ENCODE measurements at regions not wholly inside any gene's neighbourhood (a gene's known extent, or its start where the extent isn't known, plus 50 kb on each side); places are given as distances from the start of the nearest gene placed in this dataset.
"Not testable (repeated sequence)": the region's sequence is repeated elsewhere in the genome, so short reads cannot be mapped to it uniquely, and the experiment has no call there.

DNA sequence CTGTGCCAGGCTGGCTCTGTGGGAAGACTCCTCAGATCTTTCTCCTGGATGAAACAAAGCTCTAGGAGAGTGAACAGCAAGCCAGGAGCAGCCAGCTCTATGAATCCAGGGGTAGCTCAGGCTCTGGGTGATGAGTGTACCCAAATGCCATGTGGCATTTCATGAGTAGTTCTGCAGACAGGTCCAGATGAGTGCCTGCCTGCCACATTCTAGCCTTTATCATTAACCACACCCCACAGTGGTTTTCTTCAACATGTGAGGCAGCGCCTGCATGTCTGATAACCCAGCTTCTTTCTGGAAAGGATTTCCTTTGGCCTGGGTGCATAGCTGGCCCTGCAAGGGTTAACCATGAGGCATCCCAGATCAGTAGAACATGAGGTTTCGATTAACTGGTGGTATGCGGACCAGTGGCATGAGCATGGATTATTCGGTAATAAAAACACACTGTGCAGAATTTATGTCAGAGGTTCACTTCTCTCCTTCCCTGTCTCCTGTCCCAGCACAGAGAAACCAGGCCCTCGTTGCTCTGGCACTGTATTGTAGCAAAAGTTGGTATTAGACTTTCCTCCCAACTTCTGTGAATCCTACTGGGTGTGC is 381.9 kb upstream of the ZNF462 start:
- no peak overlapping the region for H3K4me3 ChIP-seq (ENCODE audit: low read depth, low read length)
- no peak for DNase-seq (ENCODE audit: low read depth)
- TF ChIP-seq, protein P1, sequence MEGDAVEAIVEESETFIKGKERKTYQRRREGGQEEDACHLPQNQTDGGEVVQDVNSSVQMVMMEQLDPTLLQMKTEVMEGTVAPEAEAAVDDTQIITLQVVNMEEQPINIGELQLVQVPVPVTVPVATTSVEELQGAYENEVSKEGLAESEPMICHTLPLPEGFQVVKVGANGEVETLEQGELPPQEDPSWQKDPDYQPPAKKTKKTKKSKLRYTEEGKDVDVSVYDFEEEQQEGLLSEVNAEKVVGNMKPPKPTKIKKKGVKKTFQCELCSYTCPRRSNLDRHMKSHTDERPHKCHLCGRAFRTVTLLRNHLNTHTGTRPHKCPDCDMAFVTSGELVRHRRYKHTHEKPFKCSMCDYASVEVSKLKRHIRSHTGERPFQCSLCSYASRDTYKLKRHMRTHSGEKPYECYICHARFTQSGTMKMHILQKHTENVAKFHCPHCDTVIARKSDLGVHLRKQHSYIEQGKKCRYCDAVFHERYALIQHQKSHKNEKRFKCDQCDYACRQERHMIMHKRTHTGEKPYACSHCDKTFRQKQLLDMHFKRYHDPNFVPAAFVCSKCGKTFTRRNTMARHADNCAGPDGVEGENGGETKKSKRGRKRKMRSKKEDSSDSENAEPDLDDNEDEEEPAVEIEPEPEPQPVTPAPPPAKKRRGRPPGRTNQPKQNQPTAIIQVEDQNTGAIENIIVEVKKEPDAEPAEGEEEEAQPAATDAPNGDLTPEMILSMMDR (IDR thresholded peaks at IDR 0.05; ENCODE audit: control insufficient read depth, extremely low read depth, insufficient read depth): no peak

DNA sequence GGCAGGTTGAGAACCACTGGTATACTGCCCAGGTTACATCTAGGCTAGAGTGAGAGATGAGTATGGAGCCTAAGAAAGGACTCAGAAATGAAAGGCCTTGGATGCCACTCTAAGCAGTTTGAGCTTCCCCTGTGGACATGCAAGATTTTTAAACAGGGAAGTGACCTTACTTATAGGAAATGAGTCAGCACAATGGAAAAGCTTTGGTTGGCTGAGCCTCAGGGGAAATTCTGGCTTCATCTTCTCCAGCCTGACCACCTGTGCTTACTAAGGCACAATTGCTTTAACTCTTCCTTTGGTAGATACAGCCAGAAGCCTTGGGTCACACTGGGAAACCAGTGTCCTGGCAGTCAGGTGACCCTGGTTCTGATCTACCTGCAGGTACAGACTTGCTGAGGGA is 380.2 kb upstream of the ZNF462 start:
- no peak for DNase-seq (ENCODE audit: low read depth)
- TF ChIP-seq, protein P1 (IDR thresholded peaks at IDR 0.05; ENCODE audit: control insufficient read depth, extremely low read depth, insufficient read depth): no peak

DNA sequence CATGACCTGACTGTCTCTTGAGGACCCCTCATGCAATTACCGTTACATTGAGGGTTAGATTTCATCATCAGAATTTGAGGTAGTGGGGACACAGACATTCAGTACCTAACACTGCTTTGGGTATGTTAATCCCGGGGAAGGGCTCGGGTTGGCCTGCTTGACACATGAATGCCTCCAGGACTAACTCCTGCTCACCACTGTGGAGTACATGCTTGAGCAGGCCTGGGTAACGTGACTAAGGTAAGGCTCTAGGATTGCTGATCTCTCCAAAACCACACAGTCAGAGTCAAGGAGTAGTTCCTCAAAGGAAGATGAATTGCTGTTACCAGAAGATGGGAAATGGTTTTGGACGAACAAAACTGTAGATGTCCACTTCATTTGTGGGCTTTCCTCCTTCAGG is 376.3 kb upstream of the ZNF462 start:
- no peak overlapping the region for H3K4me3 ChIP-seq (ENCODE audit: low read depth, low read length)
- TF ChIP-seq, protein P1 (IDR thresholded peaks at IDR 0.05; ENCODE audit: control insufficient read depth, extremely low read depth, insufficient read depth): no peak
- DNase-seq (ENCODE audit: low read depth): no peak

More for the DNA sequence above, 380.2 kb upstream of the ZNF462 start:
- H3K4me3 ChIP-seq (ENCODE audit: low read depth, low read length): no peak overlapping the region

DNA sequence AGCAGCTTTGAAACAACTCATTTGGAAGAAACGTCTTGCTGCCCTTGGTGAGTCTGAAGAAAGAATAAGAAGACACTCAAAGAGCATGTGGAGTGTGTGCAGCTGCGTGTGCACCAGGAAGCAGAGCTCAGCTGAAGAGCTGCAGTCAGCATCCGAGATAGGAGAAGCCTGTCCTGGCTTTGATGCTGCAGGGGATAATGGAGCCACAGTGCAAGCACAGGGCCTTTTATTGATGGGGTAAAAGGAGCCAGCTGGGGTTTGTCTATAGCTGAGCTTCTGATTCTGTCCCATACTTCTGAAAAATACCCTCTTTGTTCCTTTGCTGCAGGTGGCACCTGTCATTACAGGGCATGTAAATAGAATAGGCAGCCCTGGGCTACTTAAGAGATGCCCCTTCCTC is 375.7 kb upstream of the ZNF462 start:
- no peak for DNase-seq (ENCODE audit: low read depth)
- H3K4me3 ChIP-seq (ENCODE audit: low read depth, low read length): no peak overlapping the region
- TF ChIP-seq, protein P1 (IDR thresholded peaks at IDR 0.05; ENCODE audit: control insufficient read depth, extremely low read depth, insufficient read depth): no peak

DNA sequence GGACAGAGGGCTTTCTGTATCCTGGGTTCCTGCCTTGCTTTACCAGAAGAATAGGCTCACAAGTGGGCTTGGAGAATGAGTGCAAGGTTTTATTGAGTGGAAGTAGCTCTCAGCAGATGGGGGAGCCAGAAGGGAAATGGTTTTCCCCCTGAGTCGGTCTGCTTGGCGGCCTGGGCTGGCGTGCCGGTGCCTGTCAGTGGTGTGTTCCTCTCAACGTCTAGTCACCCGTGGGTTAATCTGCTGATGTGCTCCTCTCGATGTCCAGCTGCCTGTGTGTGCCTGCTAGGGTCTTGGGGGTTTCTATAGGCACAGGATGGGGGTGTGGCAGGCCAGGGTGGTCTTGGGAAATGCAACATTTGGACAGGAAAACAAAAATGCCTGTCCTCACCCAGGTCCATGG is 370.8 kb upstream of the ZNF462 start:
- DNase-seq (ENCODE audit: low read depth); H3K4me3 ChIP-seq (ENCODE audit: low read depth, low read length): not testable (repeated sequence)

DNA sequence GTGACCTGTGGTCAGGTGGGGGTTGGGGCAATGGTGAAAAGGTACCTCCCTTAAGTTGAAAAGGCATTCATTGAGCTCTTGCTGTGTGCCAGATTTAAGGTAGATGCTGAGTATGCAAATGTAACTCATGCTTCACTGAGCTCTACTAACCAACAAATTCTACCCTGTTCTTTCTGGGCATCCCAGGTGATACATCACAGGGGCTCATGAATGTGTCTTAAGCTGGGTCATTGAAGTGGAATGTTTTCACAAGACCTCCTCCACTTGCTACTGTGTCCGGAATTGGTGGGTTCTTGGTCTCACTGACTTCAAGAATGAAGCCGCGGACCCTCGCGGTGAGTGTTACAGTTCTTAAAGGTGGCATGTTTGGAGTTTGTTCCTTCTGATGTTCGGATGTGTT is 362.8 kb upstream of the ZNF462 start:
- DNase-seq (ENCODE audit: low read depth): no peak
- TF ChIP-seq, protein P1 (IDR thresholded peaks at IDR 0.05; ENCODE audit: control insufficient read depth, extremely low read depth, insufficient read depth): no peak
- no peak overlapping the region for H3K4me3 ChIP-seq (ENCODE audit: low read depth, low read length)

DNA sequence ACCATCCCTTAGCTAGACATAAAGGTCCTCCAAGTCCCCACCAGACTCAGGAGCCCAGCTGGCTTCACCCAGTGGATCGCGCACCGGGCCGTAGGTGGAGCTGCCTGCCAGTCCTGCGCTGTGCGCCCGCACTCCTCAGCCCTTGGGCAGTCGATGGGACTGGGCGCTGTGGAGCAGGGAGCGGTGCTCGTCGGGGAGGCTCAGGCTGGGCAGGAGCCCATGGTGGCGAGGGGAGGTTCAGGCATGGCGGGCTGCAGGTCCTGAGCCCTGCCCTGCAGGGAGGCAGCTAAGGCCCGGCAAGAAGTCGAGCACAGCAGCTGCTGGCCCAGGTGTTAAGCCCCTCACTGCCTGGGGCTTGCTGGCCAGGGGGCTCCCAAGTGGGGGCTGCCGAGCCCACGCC is 361.8 kb upstream of the ZNF462 start:
- not testable (repeated sequence) for H3K4me3 ChIP-seq (ENCODE audit: low read depth, low read length); DNase-seq (ENCODE audit: low read depth)

DNA sequence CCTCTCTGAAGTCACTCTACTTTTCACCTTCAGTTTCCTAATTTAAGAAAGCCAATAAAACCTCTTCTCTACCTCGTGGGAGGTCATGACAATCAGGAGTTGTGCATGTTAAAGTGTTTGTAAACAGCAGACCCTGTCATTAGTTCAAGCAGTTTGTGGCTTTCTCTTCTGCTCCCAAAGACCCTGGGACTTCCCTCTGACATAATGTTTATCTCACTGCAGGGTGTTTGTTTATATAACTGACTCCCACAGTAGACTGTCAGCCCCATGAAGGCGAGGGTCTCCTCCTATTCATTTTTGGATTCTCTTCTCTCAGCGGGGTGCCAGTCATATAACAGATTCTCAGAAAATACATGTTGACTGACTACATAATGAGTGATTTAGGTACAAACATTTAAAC is 360.0 kb upstream of the ZNF462 start:
- TF ChIP-seq, protein P1 (IDR thresholded peaks at IDR 0.05; ENCODE audit: control insufficient read depth, extremely low read depth, insufficient read depth): no peak
- H3K4me3 ChIP-seq (ENCODE audit: low read depth, low read length): no peak overlapping the region
- DNase-seq (ENCODE audit: low read depth): no peak

All from LNCaP clone FGC (cell line).